ENCODE measurements at regions not wholly inside any gene's neighbourhood (a gene's known extent, or its start where the extent isn't known, plus 50 kb on each side); places are given as distances from the start of the nearest gene placed in this dataset.

DNA sequence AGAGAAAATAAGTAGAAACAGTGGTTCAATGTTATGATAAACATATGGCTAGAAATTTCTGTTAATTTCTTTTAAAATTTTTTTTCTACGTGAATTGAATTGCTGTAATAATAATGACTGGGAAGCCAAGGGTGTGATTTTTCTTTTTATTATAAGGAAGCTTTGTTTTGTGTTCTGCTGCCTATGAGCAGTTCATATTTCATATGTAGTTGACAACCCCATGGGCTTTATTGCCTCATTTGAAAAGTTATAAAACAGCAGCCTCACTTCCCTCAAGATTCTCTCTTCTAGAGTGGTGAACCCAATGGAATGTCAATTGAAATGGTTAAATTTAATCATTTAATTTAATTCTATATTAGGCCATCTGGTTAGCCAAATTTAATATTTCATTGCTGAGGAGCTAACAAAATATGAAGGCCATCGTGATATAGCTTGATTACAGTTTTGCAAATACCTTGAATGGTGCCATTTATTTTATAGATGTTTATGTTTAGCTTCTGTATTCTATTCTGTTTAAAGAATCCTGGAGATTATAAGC is 72.6 kb upstream of the DOCK10 start:
- POLR2A ChIA-PET, result no interaction called here
- CTCF ChIA-PET, result interaction anchor here (1.2 kb wide), 1 partner anchor 29 kb away, joined by 3 read pairs; no protein-coding TSS in a partner anchor
- no peak for TF ChIP-seq CTCF (IDR thresholded peaks at IDR 0.05; ENCODE audit: control extremely low read depth, extremely low read depth, low read depth, missing control alignments)
- DNase-seq (ENCODE audit: extremely low spot score), result no peak

DNA sequence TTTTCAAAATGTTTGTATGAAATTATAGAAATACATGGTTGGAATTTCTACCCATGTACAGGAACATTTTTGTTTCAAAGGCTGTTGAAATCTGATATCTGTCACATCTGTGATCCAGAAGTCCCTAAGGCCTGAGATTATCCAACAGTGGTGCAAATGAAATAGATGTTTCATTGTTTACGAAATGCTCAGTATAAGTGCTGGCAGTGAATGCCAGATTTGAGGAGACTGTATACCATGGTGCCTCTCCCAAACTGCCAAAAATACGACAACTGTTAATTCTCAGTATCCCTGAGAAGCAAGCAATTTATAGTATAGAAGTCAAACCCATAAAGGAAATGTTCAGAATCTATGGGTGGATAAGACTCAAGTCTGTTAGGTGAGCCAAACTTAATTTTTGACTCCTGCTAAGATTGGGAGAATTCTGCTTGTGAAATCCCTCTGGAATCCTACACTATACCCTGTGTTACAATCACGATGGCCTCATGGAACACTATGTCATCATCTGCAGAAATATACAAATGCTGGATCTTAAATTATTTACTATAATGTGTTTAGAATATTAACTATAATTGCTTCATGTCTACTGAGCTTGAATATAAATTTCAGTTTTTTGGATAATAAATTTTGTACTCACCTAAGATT is 71.2 kb upstream of the DOCK10 start:
- CTCF ChIA-PET, result no interaction called here
- DNase-seq (ENCODE audit: extremely low spot score), result no peak
- POLR2A ChIA-PET, result no interaction called here
- TF ChIP-seq CTCF (IDR thresholded peaks at IDR 0.05; ENCODE audit: control extremely low read depth, extremely low read depth, low read depth, missing control alignments), result no peak

DNA sequence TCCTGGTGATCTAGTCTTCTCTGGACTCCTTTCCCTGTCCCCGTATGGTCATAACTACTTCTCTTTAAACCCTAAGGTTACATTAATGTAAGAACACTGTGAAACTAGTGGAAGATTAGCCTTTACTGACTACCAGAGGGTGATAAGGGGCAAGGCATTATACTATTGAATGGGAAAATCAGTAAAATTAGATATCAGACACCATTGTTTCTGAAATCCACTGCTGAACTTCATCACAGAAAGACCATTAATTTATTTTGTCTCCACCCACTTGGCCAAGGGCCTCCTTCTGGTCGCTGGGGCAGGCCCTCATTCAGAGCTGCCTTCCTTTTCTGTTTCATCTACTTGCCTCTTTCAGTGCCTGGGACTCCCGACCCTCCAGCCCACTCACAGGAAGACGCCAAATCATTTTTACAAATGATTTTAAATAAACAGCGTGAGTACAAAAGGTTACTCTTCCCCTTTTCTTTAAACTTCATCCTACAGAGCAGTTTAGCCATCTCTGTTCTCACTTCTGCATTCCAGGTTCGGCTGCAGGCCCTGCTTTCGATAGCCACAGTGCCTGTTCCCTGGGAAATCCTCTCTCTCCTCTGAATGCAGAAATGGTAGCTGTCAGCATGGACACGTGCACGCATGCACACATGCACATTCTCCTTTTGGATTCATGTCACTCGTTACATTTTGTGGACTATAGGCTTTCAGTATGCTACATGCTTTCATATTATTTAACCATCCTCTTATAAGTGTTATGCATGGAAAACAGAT is 70.3 kb upstream of the DOCK10 start:
- DNase-seq (ENCODE audit: extremely low spot score), result peak; percentile 32
- ChIA-PET CTCF (no interaction called here), POLR2A (no interaction called here)
- no peak for TF ChIP-seq CTCF (IDR thresholded peaks at IDR 0.05; ENCODE audit: control extremely low read depth, extremely low read depth, low read depth, missing control alignments)

DNA sequence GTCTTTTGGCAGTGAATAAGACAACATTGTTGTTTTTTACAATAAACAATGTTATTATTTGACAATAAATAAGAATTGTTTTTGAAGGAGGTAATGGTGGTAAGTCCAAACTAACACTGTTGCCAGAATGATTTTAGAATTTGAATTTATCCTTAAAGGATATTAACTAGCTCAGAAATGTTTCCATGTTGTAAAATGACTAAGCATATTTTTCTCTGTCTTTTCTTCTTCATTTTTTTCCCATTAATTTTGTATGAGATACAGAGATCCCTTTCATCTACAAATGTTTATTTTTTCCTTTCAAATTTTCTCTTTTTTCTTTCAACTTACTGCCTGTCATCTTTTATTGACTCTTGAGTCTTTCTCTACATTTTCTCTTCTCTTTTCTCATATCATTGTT is 66.5 kb upstream of the DOCK10 start:
- no peak for TF ChIP-seq CTCF (IDR thresholded peaks at IDR 0.05; ENCODE audit: control extremely low read depth, extremely low read depth, low read depth, missing control alignments)
- ChIA-PET CTCF (no interaction called here), POLR2A (no interaction called here)
- DNase-seq (ENCODE audit: extremely low spot score), result no peak

- ChIA-PET CTCF (no interaction called here), POLR2A (no interaction called here)
- no peak for DNase-seq (ENCODE audit: extremely low spot score)
- TF ChIP-seq CTCF (IDR thresholded peaks at IDR 0.05; ENCODE audit: control extremely low read depth, extremely low read depth, low read depth, missing control alignments), result no peak
Observed at GRCh38 chr2:225104971-225105370, 62.7 kb upstream of the DOCK10 start.

- no peak for DNase-seq (ENCODE audit: extremely low spot score)
- TF ChIP-seq CTCF (IDR thresholded peaks at IDR 0.05; ENCODE audit: control extremely low read depth, extremely low read depth, low read depth, missing control alignments), result no peak
- ChIA-PET POLR2A (no interaction called here), CTCF (no interaction called here)
Observed at GRCh38 chr2:225104321-225104720, 62.1 kb upstream of the DOCK10 start.

Data from GM10248 (cell line).